NT2/D1 (cell line): ENCODE measurements at regions not wholly inside any gene's neighbourhood (a gene's known extent, or its start where the extent isn't known, plus 50 kb on each side); places are given as distances from the start of the nearest gene placed in this dataset.

Experiments used
- SUZ12 ChIP-seq: IDR thresholded peaks from 2 replicates; pipeline ENCODE4 v1.6.1; 2011; ENCODE audit not compliant: insufficient read length, insufficient read depth; ENCODE audit errors: extremely low read depth
- ZNF274 ChIP-seq: IDR thresholded peaks from 2 replicates; pipeline ENCODE4 v1.6.1; 2011; ENCODE audit warnings: mild to moderate bottlenecking, low read depth, low read length

DNA sequence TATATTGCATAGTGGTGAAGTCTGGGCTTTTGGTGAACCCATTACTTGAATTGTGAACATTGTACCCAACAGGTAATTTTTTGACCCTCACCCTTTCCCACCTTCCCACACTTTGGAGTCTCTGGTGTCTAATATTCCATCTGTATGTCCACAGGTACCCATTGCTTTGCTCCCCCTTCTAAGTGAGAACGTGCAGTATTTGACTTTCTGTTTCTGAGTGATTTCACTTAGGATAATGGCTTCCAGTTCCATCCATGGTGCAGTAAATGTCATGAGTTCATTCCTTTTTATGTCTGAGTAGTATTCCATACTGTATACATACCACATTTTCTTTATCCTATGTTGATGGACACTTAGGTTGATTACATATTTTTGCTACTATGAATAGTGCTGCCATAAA is 91.5 kb upstream of the KIF5B start:
- no peak for TF ChIP-seq SUZ12
- no peak for TF ChIP-seq ZNF274
